Islet precursor cell (in vitro differentiated cells): ENCODE measurements at regions not wholly inside any gene's neighbourhood (a gene's known extent, or its start where the extent isn't known, plus 50 kb on each side); places are given as distances from the start of the nearest gene placed in this dataset.

Source experiments
- DNase-seq: peaks from one replicate; pipeline ENCODE4 v3.0.0-alpha.2; 2018

- DNase-seq = no peak
These were observed 191.8 kb downstream of the MELK start for GRCh38 chr9:36764364-36765076.

DNA sequence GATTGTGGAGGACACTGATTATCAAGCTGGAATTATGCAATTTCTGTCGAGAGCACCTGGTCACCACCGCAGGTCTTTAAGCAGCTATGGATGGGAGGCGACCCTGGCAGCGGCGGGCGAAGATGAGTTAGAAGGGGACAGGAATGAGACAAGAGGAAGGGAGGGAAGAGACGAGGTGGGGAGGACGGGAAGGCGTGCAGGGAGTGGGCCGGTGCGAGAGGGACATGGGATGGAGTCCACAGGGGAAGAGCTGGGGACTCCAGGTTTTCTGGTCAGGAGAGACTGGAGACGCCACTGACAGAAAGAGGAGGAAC, 192.3 kb downstream of the MELK start:
- DNase-seq = no peak

GRCh38 chr9:36765468-36766341, 193.0 kb downstream of the MELK start:
- DNase-seq = peak; percentile 79

- no peak for DNase-seq
These were observed 196.0 kb downstream of the MELK start for GRCh38 chr9:36768677-36769076.

- DNase-seq = no peak
These were observed 197.3 kb downstream of the MELK start for GRCh38 chr9:36770025-36770424.

- DNase-seq = no peak
These were observed 200.0 kb downstream of the MELK start for GRCh38 chr9:36772449-36773403.

GRCh38 chr9:36778682-36779081, 206.0 kb downstream of the MELK start:
- no peak for DNase-seq

- DNase-seq = no peak
These were observed 206.9 kb downstream of the MELK start for GRCh38 chr9:36779582-36779981.

GRCh38 chr9:36780186-36780585, 207.5 kb downstream of the MELK start:
- DNase-seq = no peak

DNA sequence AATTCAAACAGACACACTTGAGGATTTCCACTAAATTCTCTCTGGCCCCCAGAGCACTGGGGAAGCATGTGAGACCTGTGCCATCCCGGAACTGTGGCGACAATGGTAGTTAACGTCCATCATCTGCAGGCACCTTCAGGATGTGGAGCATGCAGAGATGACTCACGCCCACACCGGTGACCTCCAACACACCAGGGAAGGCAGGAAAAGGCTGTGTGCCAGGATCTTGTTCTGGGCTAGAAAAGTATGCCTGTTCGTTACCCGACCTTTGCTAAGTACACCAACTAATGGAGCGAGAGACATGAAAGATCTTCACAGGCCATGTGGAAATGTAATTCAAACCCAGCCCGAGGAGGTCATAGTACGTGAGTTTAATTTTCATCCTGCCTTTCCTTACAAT, 208.8 kb downstream of the MELK start:
- DNase-seq = peak; percentile 60
